NCI-H146 treated with DMSO at 0.1 percent for 48 hours (cell line): ENCODE measurements at regions not wholly inside any gene's neighbourhood (a gene's known extent, or its start where the extent isn't known, plus 50 kb on each side); places are given as distances from the start of the nearest gene placed in this dataset.

Experiments used
- DNase-seq: peaks from one replicate; lab custom pipeline; 2025; ENCODE audit not compliant: unreplicated experiment; lab: John Stamatoyannopoulos, UW

- DNase-seq, result no peak
Observed at GRCh38 chr2:16282511-16282910, 342.2 kb downstream of the MYCN start.

- peak; percentile 22 for DNase-seq
Observed at GRCh38 chr2:16281451-16282335, 341.3 kb downstream of the MYCN start.

GRCh38 chr2:16280081-16280480, 339.7 kb downstream of the MYCN start:
- no peak for DNase-seq

- DNase-seq, result no peak
Observed at GRCh38 chr2:16279641-16280040, 339.3 kb downstream of the MYCN start.

- DNase-seq, result no peak
Observed at GRCh38 chr2:16279201-16279570, 338.8 kb downstream of the MYCN start.

GRCh38 chr2:16278421-16279200, 338.3 kb downstream of the MYCN start:
- DNase-seq, result no peak

- no peak for DNase-seq
Observed at GRCh38 chr2:16277117-16277516, 336.8 kb downstream of the MYCN start.

- DNase-seq, result no peak
Observed at GRCh38 chr2:16275661-16276060, 335.3 kb downstream of the MYCN start.

GRCh38 chr2:16275131-16275530, 334.8 kb downstream of the MYCN start:
- DNase-seq, result no peak

GRCh38 chr2:16273111-16273510, 332.8 kb downstream of the MYCN start:
- no peak for DNase-seq

GRCh38 chr2:16272038-16272788, 331.9 kb downstream of the MYCN start:
- no peak for DNase-seq

- DNase-seq, result no peak
Observed at GRCh38 chr2:16271231-16271896, 331.0 kb downstream of the MYCN start.

GRCh38 chr2:16270441-16270840, 330.1 kb downstream of the MYCN start:
- DNase-seq, result no peak

- no peak for DNase-seq
Observed at GRCh38 chr2:16268301-16269000, 328.1 kb downstream of the MYCN start.

- DNase-seq, result no peak
Observed at GRCh38 chr2:16266571-16266970, 326.2 kb downstream of the MYCN start.

- no peak for DNase-seq
Observed at GRCh38 chr2:16264931-16265540, 324.7 kb downstream of the MYCN start.

GRCh38 chr2:16264491-16264890, 324.1 kb downstream of the MYCN start:
- DNase-seq, result no peak

- no peak for DNase-seq
Observed at GRCh38 chr2:16263241-16263890, 323.0 kb downstream of the MYCN start.

GRCh38 chr2:16262526-16263178, 322.3 kb downstream of the MYCN start:
- no peak for DNase-seq
